Chondrocyte (in vitro differentiated cells): ENCODE measurements at regions not wholly inside any gene's neighbourhood (a gene's known extent, or its start where the extent isn't known, plus 50 kb on each side); places are given as distances from the start of the nearest gene placed in this dataset.

ENCODE experiments used
- DNase-seq: peaks from one replicate; pipeline ENCODE4 v3.0.0; 2021; ENCODE audit warnings: mixed read lengths, low spot score
- H3K27ac Mint-ChIP-seq: one replicate; pipeline ENCODE4 v1.8.0; 2021; ENCODE audit warnings: mild to moderate bottlenecking, moderate library complexity, mixed read lengths; ENCODE audit not compliant: unreplicated experiment
- H3K27me3 Mint-ChIP-seq: 2 replicates; pipeline ENCODE4 v1.8.0; 2021; ENCODE audit warnings: low read depth, mixed read lengths
- H3K36me3 Mint-ChIP-seq: 2 replicates; pipeline ENCODE4 v1.8.0; 2021; ENCODE audit warnings: low read depth, mixed read lengths
- H3K4me1 Mint-ChIP-seq: 2 replicates; pipeline ENCODE4 v1.8.0; 2021; ENCODE audit warnings: low read depth, mild to moderate bottlenecking, mixed read lengths
- H3K4me3 Mint-ChIP-seq: one replicate; pipeline ENCODE4 v1.8.0; 2021; ENCODE audit warnings: mild to moderate bottlenecking, moderate library complexity, mixed read lengths; ENCODE audit not compliant: unreplicated experiment
- H3K9me3 Mint-ChIP-seq: 2 replicates; pipeline ENCODE4 v1.8.0; 2021; ENCODE audit warnings: low read depth, mixed read lengths
- TF ChIP-seq, protein P1 (sequence below): fragments of 200-600 bp; sonication (generic); IDR thresholded peaks from 2 replicates; pipeline ENCODE4 v1.5.0; 2021; ENCODE audit warnings: antibody characterized with exemption, mild to moderate bottlenecking, moderate library complexity

GRCh38 chr11:113578033-113578380 lies 102.8 kb upstream of the DRD2 start:
- H3K4me1 Mint-ChIP-seq, result no peaks in the 10 kb centered on the region
- TF ChIP-seq, protein P1, sequence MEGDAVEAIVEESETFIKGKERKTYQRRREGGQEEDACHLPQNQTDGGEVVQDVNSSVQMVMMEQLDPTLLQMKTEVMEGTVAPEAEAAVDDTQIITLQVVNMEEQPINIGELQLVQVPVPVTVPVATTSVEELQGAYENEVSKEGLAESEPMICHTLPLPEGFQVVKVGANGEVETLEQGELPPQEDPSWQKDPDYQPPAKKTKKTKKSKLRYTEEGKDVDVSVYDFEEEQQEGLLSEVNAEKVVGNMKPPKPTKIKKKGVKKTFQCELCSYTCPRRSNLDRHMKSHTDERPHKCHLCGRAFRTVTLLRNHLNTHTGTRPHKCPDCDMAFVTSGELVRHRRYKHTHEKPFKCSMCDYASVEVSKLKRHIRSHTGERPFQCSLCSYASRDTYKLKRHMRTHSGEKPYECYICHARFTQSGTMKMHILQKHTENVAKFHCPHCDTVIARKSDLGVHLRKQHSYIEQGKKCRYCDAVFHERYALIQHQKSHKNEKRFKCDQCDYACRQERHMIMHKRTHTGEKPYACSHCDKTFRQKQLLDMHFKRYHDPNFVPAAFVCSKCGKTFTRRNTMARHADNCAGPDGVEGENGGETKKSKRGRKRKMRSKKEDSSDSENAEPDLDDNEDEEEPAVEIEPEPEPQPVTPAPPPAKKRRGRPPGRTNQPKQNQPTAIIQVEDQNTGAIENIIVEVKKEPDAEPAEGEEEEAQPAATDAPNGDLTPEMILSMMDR, result no peak
- no peaks in the 10 kb centered on the region for H3K9me3 Mint-ChIP-seq
- no peaks in the 10 kb centered on the region for H3K36me3 Mint-ChIP-seq
- no peak overlapping the region for H3K27ac Mint-ChIP-seq
- H3K4me3 Mint-ChIP-seq, result no peak overlapping the region
- peaks cover 17% of the 10 kb centered on the region for H3K27me3 Mint-ChIP-seq
- no peak for DNase-seq

DNA sequence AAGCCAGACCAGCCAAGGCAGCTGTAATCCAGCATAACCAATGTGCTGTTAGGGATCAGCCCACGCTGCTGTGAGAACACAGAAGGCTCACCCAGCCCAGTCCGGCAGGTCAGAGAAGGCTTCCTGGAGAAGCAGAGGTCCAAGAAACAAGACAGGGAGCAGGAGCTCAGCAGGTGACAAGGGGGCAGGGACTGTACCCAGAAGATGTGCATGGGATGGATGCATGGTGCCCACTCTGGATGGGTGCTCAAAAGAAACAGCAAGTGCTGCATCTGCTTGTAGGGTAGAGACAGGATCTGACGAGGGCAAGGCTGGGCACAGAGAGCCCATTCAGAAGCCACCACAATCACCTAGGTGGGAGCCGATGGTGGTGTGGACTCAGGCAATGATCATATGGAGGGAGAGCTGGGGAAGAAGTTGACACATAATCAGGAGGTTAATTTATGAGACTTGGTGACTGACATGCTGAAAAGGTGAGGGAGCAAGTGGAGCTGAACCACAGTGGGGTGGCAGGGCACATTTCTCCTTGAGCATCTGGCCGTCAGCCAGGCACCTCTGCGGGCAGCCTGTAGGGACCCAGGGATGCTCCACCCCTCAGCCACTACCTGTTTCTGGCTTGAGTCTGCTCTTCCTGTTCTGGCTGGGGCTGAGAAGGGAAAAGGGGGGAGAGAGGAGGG lies 102.3 kb upstream of the DRD2 start:
- Mint-ChIP-seq H3K4me3 (no peak overlapping the region), H3K36me3 (no peaks in the 10 kb centered on the region), H3K9me3 (no peaks in the 10 kb centered on the region), H3K4me1 (no peaks in the 10 kb centered on the region), H3K27ac (no peak overlapping the region), H3K27me3 (peaks cover 17% of the 10 kb centered on the region)
- TF ChIP-seq, protein P1, result no peak
- no peak for DNase-seq

- no peaks in the 10 kb centered on the region for H3K36me3 Mint-ChIP-seq
- peaks cover 10% of the 10 kb centered on the region for H3K4me1 Mint-ChIP-seq
Measured at GRCh38 chr11:113574586-113574985, 99.4 kb upstream of the DRD2 start.

DNA sequence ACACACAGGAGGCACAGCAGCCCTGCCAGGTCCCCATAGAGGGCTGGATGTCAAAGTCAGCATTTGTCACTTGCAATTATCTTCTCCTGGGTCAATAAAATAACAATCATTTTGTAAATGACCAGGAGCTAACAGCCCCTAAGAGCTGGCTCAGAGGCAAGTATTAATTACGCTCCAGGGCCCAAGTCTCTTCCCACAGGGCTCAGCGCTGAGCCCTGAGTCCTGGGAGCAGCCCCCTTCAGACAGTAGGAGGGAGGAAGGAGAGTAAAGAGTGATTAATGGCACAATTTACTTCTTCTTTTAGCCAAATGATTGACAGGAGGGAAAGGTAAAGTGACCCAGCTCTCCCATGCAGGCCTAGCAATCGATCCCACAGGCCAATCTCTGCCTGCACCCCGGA lies 99.0 kb upstream of the DRD2 start:
- DNase-seq, result no peak
- no peaks in the 10 kb centered on the region for H3K36me3 Mint-ChIP-seq
- H3K27me3 Mint-ChIP-seq, result peaks cover 14% of the 10 kb centered on the region
- TF ChIP-seq, protein P1, result no peak
- H3K4me3 Mint-ChIP-seq, result no peak overlapping the region
- no peaks in the 10 kb centered on the region for H3K9me3 Mint-ChIP-seq
- H3K4me1 Mint-ChIP-seq, result peaks cover 10% of the 10 kb centered on the region
- no peak overlapping the region for H3K27ac Mint-ChIP-seq

More at GRCh38 chr11:113574586-113574985, 99.4 kb upstream of the DRD2 start:
- no peak overlapping the region for H3K27ac Mint-ChIP-seq
- TF ChIP-seq, protein P1, result no peak
- H3K9me3 Mint-ChIP-seq, result no peaks in the 10 kb centered on the region
- H3K4me3 Mint-ChIP-seq, result no peak overlapping the region
- peaks cover 14% of the 10 kb centered on the region for H3K27me3 Mint-ChIP-seq
- DNase-seq, result no peak

- no peak for DNase-seq
- Mint-ChIP-seq H3K4me3 (no peak overlapping the region), H3K4me1 (peaks cover 12% of the 10 kb centered on the region), H3K36me3 (no peaks in the 10 kb centered on the region), H3K9me3 (no peaks in the 10 kb centered on the region), H3K27ac (no peak overlapping the region), H3K27me3 (peaks cover 9% of the 10 kb centered on the region)
- TF ChIP-seq, protein P1, result no peak
Measured at GRCh38 chr11:113572136-113572735, 97.0 kb upstream of the DRD2 start.
